ENCODE measurements at regions not wholly inside any gene's neighbourhood (a gene's known extent, or its start where the extent isn't known, plus 50 kb on each side); places are given as distances from the start of the nearest gene placed in this dataset.
"Not testable (repeated sequence)": the region's sequence is repeated elsewhere in the genome, so short reads cannot be mapped to it uniquely, and the experiment has no call there.

DNA sequence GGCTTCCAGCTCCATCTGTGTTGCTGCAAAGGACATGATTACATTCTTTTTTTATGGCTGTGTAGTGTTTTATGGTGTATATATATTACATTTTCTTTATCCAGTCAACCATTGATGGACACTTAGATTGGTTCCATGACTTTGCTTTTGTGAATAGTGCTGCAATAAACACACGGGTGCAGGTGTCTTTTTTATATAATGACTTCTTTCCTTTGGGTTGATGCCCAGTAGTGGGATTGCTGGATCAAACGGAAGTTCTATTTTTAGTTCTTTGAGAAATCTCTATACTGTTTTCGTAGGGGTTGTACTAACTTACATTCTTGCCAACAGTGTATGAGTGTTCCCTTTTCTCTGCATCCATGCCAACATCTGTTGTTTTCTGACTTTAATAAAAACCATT lies 189.7 kb downstream of the ACTR3B start:
- DNase-seq (ENCODE audit: low read depth), result no peak
- no peak for TF ChIP-seq CTCF (conservative IDR thresholded peaks at IDR 0.05; ENCODE audit: low read depth, low read length)
- H3K4me3 ChIP-seq (ENCODE audit: low read depth, low read length), result no peak overlapping the region

DNA sequence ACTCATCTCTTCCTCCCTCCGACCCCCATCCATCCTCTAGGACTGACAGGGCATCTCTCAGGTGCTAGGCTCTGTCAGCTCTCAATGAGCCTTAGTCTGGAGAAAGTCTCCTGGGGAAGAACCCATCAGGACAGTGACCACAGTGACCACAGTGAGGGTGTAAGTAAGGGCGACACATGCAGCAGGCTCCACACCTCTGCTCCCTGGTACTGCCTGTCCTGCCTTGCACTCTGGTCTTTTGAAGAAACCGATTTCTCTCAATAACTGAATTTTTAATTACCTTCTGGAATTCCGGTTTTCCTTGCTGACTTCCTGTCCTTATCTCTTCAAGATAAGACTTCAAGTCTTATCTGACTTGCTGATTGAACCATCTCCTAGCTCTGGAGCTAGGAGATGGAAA lies 190.2 kb downstream of the ACTR3B start:
- no peak overlapping the region for H3K4me3 ChIP-seq (ENCODE audit: low read depth, low read length)
- no peak for DNase-seq (ENCODE audit: low read depth)
- no peak for TF ChIP-seq CTCF (conservative IDR thresholded peaks at IDR 0.05; ENCODE audit: low read depth, low read length)

DNA sequence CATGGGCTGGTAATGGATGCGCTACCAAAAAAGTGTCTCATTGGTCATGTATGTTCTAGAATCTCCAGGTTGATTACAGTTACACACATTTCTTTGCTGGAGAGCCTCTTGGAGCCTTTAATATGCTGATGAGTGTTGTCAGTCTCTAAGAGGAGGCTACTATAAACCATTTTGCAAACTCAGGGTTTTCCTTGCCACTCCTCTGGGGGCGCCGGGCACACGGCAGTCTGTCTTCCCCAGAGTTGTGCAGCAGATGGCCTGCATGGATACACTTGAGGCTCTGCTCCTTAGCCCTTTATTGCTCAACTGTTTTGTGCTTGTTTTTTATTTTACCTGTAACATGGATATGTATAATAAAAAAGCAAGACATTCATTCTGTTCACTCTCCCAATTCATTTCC lies 196.5 kb downstream of the ACTR3B start:
- no peak for DNase-seq (ENCODE audit: low read depth)
- H3K4me3 ChIP-seq (ENCODE audit: low read depth, low read length), result no peak overlapping the region
- TF ChIP-seq CTCF (conservative IDR thresholded peaks at IDR 0.05; ENCODE audit: low read depth, low read length), result no peak

DNA sequence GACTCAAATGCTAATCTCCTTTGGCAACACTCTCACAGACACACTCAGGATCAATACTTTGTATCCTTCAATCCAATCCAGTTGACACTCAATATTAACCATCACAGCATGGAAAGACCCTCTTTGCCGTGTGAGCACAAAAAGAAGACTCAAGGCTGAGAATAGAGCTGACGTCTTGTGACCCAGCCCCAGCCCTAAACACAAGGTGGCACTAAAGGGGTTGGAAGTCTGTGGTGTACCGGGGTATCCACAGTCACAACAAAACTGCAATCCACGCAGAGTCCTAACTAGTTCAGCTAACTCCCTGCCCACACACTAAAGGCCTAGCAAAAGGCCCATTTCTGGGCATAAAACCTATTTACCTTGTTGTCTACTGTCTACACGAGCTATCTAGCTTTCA lies 200.1 kb downstream of the ACTR3B start:
- no peak overlapping the region for H3K4me3 ChIP-seq (ENCODE audit: low read depth, low read length)
- DNase-seq (ENCODE audit: low read depth), result no peak
- TF ChIP-seq CTCF (conservative IDR thresholded peaks at IDR 0.05; ENCODE audit: low read depth, low read length), result no peak

GRCh38 chr7:152961796-152962195 lies 202.2 kb downstream of the ACTR3B start:
- DNase-seq (ENCODE audit: low read depth); H3K4me3 ChIP-seq (ENCODE audit: low read depth, low read length): not testable (repeated sequence)

DNA sequence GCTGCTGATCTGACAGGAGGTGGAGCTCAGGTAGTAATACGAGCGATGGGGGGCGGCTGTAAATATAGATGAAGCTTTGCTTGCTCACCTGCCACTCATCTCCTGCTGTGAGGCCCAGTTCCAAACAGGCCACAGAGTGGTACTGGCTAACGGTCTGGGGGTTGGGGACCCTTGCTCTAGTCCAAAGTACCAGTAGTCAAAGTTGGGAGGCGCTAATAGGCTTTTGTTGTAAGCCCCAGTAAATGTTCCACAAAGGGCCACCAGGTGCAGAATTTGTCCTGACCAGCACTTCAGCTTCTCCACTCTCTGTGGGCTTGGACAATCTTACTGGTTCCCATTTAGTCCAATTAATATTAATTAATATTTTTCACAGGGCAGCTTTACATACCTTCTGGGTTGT lies 206.6 kb downstream of the ACTR3B start:
- no peak for DNase-seq (ENCODE audit: low read depth)
- no peak overlapping the region for H3K4me3 ChIP-seq (ENCODE audit: low read depth, low read length)
- no peak for TF ChIP-seq CTCF (conservative IDR thresholded peaks at IDR 0.05; ENCODE audit: low read depth, low read length)

GRCh38 chr7:152967958-152968357 lies 208.4 kb downstream of the ACTR3B start:
- DNase-seq (ENCODE audit: low read depth), result peak; percentile 12
- TF ChIP-seq CTCF (conservative IDR thresholded peaks at IDR 0.05; ENCODE audit: low read depth, low read length), result no peak
- H3K4me3 ChIP-seq (ENCODE audit: low read depth, low read length), result no peak overlapping the region

DNA sequence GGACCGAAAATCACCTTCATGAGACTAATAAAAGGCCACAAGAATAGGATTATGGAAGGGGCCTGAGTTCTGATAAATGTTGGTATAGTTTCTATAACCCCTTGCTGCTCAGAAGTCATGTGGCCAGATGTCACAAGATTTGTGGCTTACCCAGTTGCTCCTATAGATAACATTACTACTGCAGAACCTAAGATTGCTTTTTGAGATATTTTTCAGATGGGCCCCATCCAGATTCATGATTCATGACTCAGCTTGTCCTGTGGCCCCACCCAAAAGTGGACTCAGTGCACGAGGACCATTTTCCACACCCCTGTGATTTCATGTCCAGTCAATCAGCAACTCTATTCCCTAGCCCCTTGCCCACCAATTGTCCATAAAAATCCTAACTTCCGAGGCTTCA lies 209.0 kb downstream of the ACTR3B start:
- no peak for TF ChIP-seq CTCF (conservative IDR thresholded peaks at IDR 0.05; ENCODE audit: low read depth, low read length)

More for the DNA sequence above, 209.0 kb downstream of the ACTR3B start:
- DNase-seq (ENCODE audit: low read depth), result no peak
- H3K4me3 ChIP-seq (ENCODE audit: low read depth, low read length), result no peak overlapping the region
